Stimulated activated CD8-positive, alpha-beta memory T cell treated with anti-CD3 and anti-CD28 coated beads, Interleukin-15, amount 100 ng/mL, for 48 hours (primary cell): ENCODE measurements at regions not wholly inside any gene's neighbourhood (a gene's known extent, or its start where the extent isn't known, plus 50 kb on each side); places are given as distances from the start of the nearest gene placed in this dataset.

Source experiments
- DNase-seq, 2 donors: peaks; one replicate each; pipeline ENCODE4 v3.0.0-alpha.2; 2020; ENCODE audit warnings: low read depth in 2 of 2

DNA sequence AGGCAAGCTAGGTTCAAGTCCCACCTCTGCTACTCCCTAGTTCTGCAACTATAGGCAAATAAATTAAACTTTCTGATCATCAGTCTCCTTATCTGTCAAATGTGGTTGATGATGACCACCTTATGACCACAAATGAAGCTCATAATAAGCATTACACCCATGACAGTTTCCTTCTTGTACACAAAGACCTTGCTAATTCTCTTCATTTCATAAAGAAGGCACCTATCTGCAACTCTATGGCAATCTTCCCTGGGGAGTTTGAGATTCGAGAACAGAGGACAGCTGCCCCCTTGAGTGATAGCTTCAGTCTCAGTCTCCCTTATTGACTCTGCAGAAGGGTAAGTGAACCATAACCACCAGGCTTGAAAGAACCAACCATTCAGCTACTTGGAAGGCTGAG lies 503.1 kb upstream of the DAB1 start:
- DNase-seq = no peak

DNA sequence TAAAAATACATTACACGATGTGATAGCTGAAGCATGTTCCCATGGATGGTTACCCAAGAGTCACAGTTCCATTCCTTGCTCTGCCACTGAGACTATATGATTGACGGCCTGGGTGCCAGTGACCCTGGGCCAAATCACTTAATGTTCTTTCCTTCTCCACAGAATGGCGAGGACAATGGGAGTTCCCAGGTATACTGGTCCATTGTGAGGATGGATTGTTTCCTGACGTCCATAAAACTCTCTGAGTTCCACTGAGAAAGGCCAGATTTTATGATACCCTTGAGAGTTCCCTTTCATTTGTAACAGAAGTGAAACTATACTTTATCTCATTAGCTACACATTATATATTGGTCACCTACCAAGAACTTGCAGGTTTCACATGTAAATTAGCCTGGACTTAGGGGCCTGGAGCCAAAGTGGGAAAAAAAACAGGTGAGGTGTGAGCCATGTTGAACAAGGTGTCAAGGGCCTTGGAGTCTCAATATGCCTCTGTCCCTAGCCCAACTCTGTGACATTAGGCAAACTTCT lies 502.2 kb upstream of the DAB1 start:
- no peak for DNase-seq

DNA sequence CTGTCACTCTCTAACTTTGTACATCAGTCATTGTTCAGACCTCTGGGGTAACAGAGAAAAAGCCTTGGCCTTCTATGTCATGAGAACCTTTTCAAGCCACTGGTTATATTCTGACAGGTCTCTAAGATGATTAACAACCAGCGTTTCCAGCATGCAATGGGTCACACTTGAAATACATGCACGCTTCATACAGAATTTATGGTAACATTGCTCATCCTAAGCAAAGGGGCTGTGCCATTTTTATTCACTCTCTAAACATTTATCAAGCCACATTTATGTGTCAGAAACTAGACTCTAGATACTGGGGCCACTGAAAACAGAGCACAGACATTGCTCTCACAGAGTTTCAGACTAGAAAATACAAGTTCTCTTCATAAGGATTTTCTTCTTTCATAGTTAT lies 501.4 kb upstream of the DAB1 start:
- DNase-seq = no peak

- no peak for DNase-seq
Observed at GRCh38 chr1:57922130-57922529, 498.3 kb upstream of the DAB1 start.

DNA sequence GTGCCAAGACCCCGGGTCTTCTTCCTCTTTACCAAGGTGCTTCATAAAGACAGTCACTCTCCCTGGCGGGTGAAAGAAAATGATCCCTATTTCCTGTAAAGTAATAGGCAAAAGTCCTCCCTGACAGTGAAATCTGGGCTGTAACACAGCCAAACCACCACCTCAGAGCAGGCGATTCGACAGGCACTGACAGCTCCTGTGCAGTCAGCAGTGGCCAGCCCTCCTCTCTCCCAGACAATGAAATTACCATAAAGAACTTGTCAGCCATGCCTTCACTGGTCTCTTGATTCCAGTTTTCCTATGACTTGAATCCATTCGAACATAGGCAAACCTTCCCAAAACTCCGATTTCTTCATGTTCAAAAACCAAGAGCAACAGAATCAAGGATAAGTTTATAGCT lies 492.2 kb upstream of the DAB1 start:
- DNase-seq = no peak

GRCh38 chr1:57911427-57911826 lies 487.6 kb upstream of the DAB1 start:
- DNase-seq = no peak

GRCh38 chr1:57910782-57911181 lies 486.9 kb upstream of the DAB1 start:
- no peak for DNase-seq

GRCh38 chr1:57910305-57910704 lies 486.4 kb upstream of the DAB1 start:
- DNase-seq = no peak

DNA sequence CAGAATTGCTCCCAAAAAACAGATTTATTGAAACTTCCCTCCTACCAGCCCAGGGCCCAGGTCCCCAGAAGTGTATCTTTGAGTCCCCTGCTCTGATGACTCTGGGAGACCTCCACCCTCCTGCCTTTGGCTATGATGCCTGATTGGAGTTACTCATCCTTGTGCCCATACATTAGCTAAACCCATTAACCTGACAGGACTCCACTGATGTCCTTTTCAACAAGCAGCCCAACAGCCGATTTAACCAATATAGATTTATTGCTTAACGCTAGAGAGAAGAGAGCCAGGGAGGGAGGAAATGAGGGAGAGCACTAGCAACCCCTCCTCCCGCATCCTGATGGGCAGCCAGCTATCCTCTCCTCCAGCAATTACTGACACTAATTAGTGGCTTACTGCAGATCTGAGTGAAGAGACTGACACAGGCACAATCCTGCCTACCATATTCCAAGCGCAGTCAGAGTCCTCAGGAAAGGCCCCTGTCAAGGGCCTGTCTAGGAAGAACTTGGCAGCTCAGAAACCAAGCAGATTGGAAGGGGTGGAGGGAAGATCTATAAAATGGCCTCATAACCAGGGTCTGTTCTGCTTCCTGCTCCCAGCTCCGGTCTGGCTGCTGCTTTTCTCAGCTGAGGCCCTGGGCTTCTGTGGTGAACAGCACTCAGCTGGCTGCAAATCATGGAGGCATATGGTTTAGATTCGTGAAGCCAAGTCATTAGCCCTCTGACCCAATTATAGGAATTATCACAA lies 484.5 kb upstream of the DAB1 start:
- no peak for DNase-seq

DNA sequence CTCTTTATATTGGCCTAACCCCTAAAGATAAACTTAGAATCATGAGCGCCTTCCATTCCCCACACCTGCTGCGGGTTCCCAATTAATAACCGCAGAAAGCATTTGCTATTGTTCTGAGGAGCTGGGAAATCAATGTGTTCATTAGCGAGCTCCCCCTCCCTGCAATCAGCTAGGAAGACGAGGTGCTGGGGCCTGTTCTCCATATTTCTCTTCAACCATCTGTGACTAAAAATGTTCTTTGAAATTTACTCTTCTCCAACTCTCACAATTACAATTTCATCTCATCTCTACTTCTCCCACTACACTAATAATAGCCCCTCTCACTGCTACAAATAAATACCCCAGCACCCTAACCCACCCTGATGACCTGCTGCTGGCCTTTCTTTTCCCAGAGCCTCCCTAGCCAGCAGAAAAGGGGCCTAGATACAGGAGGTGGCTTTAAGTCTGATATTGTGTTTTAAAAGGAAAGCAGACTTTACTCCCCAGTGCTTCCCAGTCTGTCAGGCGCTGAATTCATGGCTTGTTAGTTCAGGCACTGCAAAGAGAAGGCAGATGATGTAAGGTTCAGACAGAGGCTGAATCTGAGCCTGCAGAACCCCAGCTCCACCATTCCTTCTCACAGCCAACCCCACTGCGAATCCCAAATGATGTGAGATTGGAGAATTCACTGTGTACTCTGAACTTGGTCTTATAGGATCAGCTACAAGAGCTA lies 477.5 kb upstream of the DAB1 start:
- no peak for DNase-seq

DNA sequence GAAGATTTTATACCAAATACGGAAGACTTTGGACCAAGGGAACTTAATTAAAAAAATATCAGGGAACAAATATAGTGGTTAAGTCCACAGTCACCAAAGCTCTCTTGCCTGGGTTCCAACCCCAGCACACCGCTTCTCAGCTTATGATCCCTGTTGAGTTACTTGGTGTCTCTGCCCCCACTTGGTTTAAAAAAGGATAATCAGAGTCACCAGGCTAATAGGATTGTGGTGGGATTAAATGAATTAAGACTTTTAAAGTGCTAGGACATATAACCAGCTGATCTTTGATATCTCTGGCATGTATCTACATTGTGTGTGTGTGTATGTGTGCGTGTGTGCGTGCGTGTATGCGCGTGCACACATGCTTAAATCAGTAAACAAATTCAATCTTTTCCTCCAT lies 474.7 kb upstream of the DAB1 start:
- DNase-seq = no peak

- DNase-seq = no peak
Observed at GRCh38 chr1:57897581-57897980, 473.7 kb upstream of the DAB1 start.

GRCh38 chr1:57894315-57894714 lies 470.5 kb upstream of the DAB1 start:
- DNase-seq = no peak

- DNase-seq = no peak
Observed at GRCh38 chr1:57889676-57890320, 465.9 kb upstream of the DAB1 start.

- DNase-seq = no peak
Observed at GRCh38 chr1:57887964-57888491, 464.2 kb upstream of the DAB1 start.

DNA sequence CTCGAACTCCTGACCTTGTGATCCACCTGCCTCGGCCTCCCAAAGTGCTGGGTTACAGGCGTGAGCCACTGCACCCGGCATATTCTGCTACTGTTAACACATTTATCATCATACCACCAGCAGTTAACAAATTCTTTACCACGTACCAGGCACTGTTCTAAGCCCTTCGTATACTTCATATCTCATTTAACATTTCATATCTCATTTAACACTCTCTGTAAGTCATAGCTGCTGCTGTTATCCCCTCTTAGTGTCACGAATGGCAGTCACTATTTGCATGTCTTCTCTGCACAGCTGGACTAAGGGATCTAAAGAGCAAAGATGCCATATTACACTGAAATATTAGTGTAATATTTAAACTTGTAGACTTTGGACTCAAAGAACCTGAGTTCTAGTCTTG lies 462.5 kb upstream of the DAB1 start:
- no peak for DNase-seq

GRCh38 chr1:57883642-57883995 lies 459.8 kb upstream of the DAB1 start:
- DNase-seq = no peak

GRCh38 chr1:57882934-57883641 lies 459.2 kb upstream of the DAB1 start:
- DNase-seq = no peak

- DNase-seq = no peak
Observed at GRCh38 chr1:57882072-57882471, 458.2 kb upstream of the DAB1 start.

DNA sequence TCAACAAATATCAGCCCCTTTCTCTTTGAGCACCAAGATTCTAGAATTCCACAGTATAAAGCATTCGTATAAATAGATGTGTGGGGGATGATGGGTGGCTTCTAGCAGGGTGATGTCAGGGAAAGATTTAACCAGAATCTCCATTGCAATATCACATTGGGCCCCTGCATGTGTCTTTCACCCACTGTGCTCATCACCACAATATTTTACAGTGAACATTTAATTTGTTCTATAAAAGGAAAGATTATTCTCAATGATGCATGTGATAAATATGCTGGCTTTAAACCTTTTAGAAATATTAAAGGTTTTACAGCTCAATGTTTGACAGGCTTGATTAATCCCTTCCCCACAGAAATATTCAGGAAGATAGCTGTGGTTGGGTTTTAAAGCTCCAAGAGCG lies 457.8 kb upstream of the DAB1 start:
- no peak for DNase-seq

- DNase-seq = no peak
Observed at GRCh38 chr1:57879700-57880099, 455.8 kb upstream of the DAB1 start.

GRCh38 chr1:57874418-57874877 lies 450.6 kb upstream of the DAB1 start:
- DNase-seq = no peak
